ENCODE measurements at regions not wholly inside any gene's neighbourhood (a gene's known extent, or its start where the extent isn't known, plus 50 kb on each side); places are given as distances from the start of the nearest gene placed in this dataset.

GRCh38 chr4:74653331-74654229 is 140.7 kb downstream of the BTC start:
- DNase-seq, result no peak

GRCh38 chr4:74654230-74654681 is 140.1 kb downstream of the BTC start:
- no peak for DNase-seq

GRCh38 chr4:74656596-74656995 is 137.7 kb downstream of the BTC start:
- no peak for DNase-seq

GRCh38 chr4:74658116-74658515 is 136.2 kb downstream of the BTC start:
- DNase-seq, result no peak

GRCh38 chr4:74659576-74660411 is 134.5 kb downstream of the BTC start:
- peak in 1 of 2 donors; percentile 22 for DNase-seq

- DNase-seq, result no peak
These were observed 133.5 kb downstream of the BTC start for GRCh38 chr4:74660866-74661265.

- DNase-seq, result no peak
These were observed 132.7 kb downstream of the BTC start for GRCh38 chr4:74661427-74662201.

- DNase-seq, result no peak
These were observed 130.7 kb downstream of the BTC start for GRCh38 chr4:74663631-74664030.

GRCh38 chr4:74665346-74665745 is 129.0 kb downstream of the BTC start:
- no peak for DNase-seq

- no peak for DNase-seq
These were observed 128.4 kb downstream of the BTC start for GRCh38 chr4:74665876-74666275.

- DNase-seq, result no peak
These were observed 126.9 kb downstream of the BTC start for GRCh38 chr4:74667438-74667837.

GRCh38 chr4:74667944-74668343 is 126.4 kb downstream of the BTC start:
- no peak for DNase-seq

GRCh38 chr4:74669702-74670101 is 124.6 kb downstream of the BTC start:
- no peak for DNase-seq

- DNase-seq, result no peak
These were observed 123.7 kb downstream of the BTC start for GRCh38 chr4:74670583-74670982.

- DNase-seq, result peak; percentile 40 to 50
These were observed 123.1 kb downstream of the BTC start for GRCh38 chr4:74671080-74671698.

- no peak for DNase-seq
These were observed 119.6 kb downstream of the BTC start for GRCh38 chr4:74674750-74675149.

- peak in 1 of 2 donors; percentile 33 for DNase-seq
These were observed 118.5 kb downstream of the BTC start for GRCh38 chr4:74675673-74676279.

GRCh38 chr4:74682567-74683359 is 111.6 kb downstream of the BTC start:
- no peak for DNase-seq

GRCh38 chr4:74692972-74693371 is 101.4 kb downstream of the BTC start:
- DNase-seq, result no peak
